ENCODE measurements at regions not wholly inside any gene's neighbourhood (a gene's known extent, or its start where the extent isn't known, plus 50 kb on each side); places are given as distances from the start of the nearest gene placed in this dataset.

DNA sequence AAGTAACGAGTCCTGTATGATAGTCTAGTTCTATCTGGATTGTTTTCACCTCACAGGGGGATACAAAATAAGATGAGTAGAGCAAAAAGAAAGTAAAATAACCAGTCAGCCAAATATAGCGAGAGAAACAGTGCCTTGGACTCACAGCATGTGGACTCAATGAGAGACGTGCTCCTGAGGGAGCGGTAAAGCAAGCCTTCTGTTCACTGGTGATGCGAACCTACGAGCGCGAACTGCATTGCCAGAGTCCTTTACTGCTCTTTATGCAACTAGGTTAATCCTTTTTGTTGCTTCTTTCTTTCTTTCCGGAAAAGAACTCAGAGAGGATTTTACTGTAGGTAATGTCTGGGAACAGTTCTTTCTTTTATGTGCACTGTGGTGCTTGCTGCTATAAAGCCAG lies 132.7 kb downstream of the ANXA1 start:
- TF ChIP-seq, protein P1, sequence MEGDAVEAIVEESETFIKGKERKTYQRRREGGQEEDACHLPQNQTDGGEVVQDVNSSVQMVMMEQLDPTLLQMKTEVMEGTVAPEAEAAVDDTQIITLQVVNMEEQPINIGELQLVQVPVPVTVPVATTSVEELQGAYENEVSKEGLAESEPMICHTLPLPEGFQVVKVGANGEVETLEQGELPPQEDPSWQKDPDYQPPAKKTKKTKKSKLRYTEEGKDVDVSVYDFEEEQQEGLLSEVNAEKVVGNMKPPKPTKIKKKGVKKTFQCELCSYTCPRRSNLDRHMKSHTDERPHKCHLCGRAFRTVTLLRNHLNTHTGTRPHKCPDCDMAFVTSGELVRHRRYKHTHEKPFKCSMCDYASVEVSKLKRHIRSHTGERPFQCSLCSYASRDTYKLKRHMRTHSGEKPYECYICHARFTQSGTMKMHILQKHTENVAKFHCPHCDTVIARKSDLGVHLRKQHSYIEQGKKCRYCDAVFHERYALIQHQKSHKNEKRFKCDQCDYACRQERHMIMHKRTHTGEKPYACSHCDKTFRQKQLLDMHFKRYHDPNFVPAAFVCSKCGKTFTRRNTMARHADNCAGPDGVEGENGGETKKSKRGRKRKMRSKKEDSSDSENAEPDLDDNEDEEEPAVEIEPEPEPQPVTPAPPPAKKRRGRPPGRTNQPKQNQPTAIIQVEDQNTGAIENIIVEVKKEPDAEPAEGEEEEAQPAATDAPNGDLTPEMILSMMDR (IDR thresholded peaks at IDR 0.05): no peak
- no peak for TF ChIP-seq POLR2A (IDR thresholded peaks at IDR 0.05)
